ENCODE measurements at regions not wholly inside any gene's neighbourhood (a gene's known extent, or its start where the extent isn't known, plus 50 kb on each side); places are given as distances from the start of the nearest gene placed in this dataset.

DNA sequence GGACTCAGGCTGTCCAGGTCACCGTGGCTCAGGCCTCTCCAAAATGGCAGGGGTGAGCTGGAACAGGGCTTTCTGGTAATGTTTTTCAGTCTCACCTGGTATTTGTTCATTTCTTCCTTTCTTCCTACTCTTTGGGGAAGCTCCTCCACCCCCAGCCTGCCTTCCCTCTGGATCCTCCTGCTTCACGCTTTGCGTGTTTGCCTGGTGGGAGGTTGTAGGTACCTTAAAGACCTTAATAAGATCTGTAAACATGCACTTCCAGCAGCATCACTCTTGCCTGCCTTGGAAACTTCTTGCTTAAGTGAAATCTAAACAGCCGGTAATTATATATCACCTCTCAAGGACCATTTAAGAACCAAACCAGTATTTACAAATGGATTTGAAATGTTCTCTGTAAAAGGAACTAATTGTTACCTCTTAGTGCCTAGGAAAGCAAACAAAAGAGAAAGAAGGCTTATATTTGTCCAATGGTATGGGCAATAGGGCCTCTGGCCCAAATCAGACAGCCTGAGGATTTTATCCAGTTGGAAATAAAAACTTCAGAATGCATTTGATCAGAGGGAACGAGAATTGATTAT, 339.9 kb downstream of the CCSER2 start:
- peaks cover 1% of the 10 kb centered on the region; the same call in 1 of the 2 replicates for H3K27me3 Mint-ChIP-seq (ENCODE audit: low read depth)
- H3K14ac ChIP-seq (ENCODE audit: insufficient read depth, low read length): no peak overlapping the region
- H3K4me1 ChIP-seq (ENCODE audit: insufficient read depth, low read length): peaks cover 4% of the 10 kb centered on the region
- H2AK5ac ChIP-seq (ENCODE audit: insufficient read length, low read length): no peak overlapping the region
- H2BK12ac ChIP-seq (ENCODE audit: insufficient read length, low read depth, low read length): no peak overlapping the region
- H2AFZ ChIP-seq (ENCODE audit: low read length): no peak overlapping the region
- no peak overlapping the region for H3K18ac ChIP-seq (ENCODE audit: insufficient read length, low read depth, low read length)
- no peaks in the 10 kb centered on the region for H3K36me3 Mint-ChIP-seq (ENCODE audit: insufficient read depth in 1 of 3, low read depth in 3 of 3)
- TF ChIP-seq, protein P1, sequence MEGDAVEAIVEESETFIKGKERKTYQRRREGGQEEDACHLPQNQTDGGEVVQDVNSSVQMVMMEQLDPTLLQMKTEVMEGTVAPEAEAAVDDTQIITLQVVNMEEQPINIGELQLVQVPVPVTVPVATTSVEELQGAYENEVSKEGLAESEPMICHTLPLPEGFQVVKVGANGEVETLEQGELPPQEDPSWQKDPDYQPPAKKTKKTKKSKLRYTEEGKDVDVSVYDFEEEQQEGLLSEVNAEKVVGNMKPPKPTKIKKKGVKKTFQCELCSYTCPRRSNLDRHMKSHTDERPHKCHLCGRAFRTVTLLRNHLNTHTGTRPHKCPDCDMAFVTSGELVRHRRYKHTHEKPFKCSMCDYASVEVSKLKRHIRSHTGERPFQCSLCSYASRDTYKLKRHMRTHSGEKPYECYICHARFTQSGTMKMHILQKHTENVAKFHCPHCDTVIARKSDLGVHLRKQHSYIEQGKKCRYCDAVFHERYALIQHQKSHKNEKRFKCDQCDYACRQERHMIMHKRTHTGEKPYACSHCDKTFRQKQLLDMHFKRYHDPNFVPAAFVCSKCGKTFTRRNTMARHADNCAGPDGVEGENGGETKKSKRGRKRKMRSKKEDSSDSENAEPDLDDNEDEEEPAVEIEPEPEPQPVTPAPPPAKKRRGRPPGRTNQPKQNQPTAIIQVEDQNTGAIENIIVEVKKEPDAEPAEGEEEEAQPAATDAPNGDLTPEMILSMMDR (conservative IDR thresholded peaks at IDR 0.05): no peak
- H4K8ac ChIP-seq (replicated peaks; ENCODE audit: insufficient read length, low read depth, low read length): no peak overlapping the region
- H2BK120ac ChIP-seq (ENCODE audit: low read depth, low read length, poor library complexity, severe bottlenecking): no peak overlapping the region
- no peak overlapping the region for H3K27ac Mint-ChIP-seq
- H3K9me3 Mint-ChIP-seq: no peaks in the 10 kb centered on the region
- H2BK20ac ChIP-seq (ENCODE audit: low read depth, low read length, poor library complexity, severe bottlenecking): no peak overlapping the region
- H3K9ac ChIP-seq (ENCODE audit: extremely low read depth, insufficient read length, low read length): no peak overlapping the region
- H4K20me1 ChIP-seq (ENCODE audit: control insufficient read depth, insufficient read depth, insufficient read length): no peaks in the 10 kb centered on the region
- H4K91ac ChIP-seq (ENCODE audit: insufficient read length, low read depth, low read length): no peak overlapping the region
- DNase-seq: no peak
- no peaks in the 10 kb centered on the region for H3K23me2 ChIP-seq (ENCODE audit: insufficient read length, low read depth, low read length, poor library complexity, severe bottlenecking)
- no peaks in the 10 kb centered on the region for H3K27me3 ChIP-seq (ENCODE audit: insufficient read depth, low read length)
- H3T11ph ChIP-seq (ENCODE audit: low read length): no peak overlapping the region
- no CpG with 5 or more reads among the region's 5 CpGs for WGBS (ENCODE audit: extremely low coverage, insufficient read length, low lambda C conversion rate)
- no peak overlapping the region for H3K23ac ChIP-seq (ENCODE audit: insufficient read length, low read depth, low read length)
- no peak overlapping the region for H4K5ac ChIP-seq (ENCODE audit: insufficient read length, low read depth, low read length)
- no peak overlapping the region for H2BK5ac ChIP-seq (ENCODE audit: insufficient read length, low read length)
- H3K79me1 ChIP-seq (ENCODE audit: insufficient read depth, low read depth, low read length, poor library complexity, severe bottlenecking): no peaks in the 10 kb centered on the region
- H3K79me2 ChIP-seq (ENCODE audit: insufficient read depth, low read length): no peaks in the 10 kb centered on the region
- no peak overlapping the region for H3K4ac ChIP-seq (ENCODE audit: low read depth, low read length)
- no peak overlapping the region for H3K56ac ChIP-seq (ENCODE audit: insufficient read length, low read depth, low read length)
- no peak overlapping the region for H3K4me3 Mint-ChIP-seq
- no peak overlapping the region for H3K4me2 ChIP-seq (ENCODE audit: insufficient read depth, insufficient read length, low read length)
- no peaks in the 10 kb centered on the region for H3K9me3 ChIP-seq (ENCODE audit: control insufficient read depth, low read depth, low read length)
- H3K27ac ChIP-seq (ENCODE audit: insufficient read length, low read depth, low read length): no peak overlapping the region
- H3K4me1 Mint-ChIP-seq: peaks cover 6 to 8% of the 10 kb centered on the region in 2 experiments
- no peak overlapping the region for H2BK15ac ChIP-seq (ENCODE audit: low read depth, low read length)

Measured in H9 (cell line).